ENCODE measurements at regions not wholly inside any gene's neighbourhood (a gene's known extent, or its start where the extent isn't known, plus 50 kb on each side); places are given as distances from the start of the nearest gene placed in this dataset.
"Not testable (repeated sequence)": the region's sequence is repeated elsewhere in the genome, so short reads cannot be mapped to it uniquely, and the experiment has no call there.

DNA sequence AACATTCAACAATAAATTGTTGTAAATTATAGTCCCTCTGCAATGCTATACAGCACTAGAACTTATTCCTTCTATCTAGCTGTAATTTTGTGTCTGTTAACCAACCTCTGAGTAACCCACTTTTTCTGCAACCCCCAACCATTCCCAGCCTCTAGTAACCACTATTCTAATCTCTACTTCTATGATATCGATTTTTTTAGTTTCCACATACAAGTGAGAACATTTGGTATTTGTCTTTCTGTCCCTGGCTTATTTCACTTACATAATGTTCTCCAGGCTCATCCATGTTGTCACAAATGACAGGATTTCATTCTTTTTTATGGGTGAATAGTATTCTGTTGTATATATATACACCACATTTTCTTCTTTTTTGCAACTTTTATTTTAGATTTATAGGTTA, 147.6 kb downstream of the MAIP1 start:
- no peak for DNase-seq

DNA sequence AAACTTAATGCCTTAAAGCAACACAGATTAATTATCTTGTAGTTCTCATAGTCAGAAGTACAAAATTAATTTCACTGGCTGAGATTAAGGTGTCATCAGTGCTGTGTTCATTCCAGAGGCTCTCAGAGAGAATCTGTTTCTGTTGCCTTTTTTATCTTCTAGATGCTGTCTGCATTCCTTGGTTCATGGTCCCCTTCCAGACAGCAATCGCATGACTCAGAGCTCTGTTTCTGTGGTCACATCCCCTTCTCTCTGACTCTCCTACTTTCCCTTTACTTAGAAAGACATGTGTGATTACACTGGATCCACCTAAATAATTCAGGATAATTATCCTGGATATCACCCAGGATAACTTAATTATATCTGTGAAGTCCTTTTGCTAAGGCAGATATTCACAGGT, 148.6 kb downstream of the MAIP1 start:
- no peak for DNase-seq

DNA sequence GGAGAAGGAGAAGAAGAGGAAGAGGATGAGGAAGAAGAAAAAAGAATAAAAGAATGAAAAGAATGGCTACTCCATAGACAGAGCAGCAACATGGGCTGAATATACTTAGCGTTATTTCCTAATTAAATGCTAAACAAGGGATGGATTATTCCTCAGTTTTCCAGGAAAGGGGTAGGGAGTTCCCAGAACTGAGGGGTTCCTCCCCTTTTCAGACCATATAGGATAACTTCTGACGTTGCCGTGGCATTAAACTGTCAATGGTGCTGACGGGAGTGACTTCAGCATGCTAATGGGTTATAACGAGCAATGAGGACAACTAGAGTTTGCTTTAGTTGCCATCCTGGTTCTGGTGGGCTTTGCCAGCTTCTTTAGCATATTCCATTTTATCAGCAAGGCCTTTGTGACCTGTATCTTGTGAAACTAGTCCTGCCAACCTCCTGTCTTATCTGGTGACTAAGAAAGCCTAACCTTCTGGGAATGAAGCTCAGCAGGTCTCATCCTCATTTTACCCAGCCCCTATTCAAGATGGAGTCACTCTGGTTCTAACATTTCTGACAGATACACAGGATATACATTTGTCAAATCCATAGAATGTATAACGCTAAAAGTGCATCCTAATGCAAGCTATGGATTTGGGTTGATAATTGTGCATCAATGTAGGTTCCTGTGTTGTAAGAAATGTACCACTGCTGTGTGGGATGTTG, 152.3 kb downstream of the MAIP1 start:
- DNase-seq, result no peak

DNA sequence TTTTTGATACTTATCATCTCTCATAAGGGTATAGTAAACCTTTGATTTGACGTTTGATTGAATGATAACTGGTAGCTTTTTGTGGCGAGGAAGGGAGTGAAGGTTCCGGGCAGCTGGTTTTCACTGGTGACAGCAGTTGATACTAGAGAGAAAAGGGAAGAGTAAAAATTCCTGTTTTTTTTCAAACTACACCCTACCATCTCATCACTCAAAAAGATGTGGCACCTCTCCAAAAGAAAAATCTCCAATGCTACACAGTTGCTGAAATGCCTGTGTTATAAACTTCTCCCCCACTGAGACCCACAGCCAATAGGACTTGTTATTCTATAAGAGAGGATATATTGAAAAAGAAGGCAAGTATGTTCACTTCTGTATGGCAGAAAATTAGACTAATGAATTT, 154.0 kb downstream of the MAIP1 start:
- no peak for DNase-seq

DNA sequence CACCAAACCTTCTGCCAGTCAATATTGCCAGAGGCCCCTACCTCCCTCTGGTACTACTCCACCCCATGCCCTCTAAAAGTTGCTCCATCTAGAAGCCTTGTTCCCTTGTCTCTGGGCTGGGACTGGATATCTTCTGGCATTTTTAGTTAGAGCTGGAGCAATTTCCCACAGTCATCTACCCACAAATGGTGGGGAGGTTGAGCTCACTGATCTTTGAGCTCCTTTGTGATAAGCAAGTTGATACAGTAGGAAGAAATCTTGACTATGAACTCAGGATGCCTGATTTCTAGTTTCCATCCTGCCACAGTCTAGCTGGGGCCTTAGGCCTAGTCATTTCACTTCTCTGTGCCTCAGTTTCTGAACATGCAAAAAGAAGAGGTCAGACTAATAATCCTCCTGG, 155.0 kb downstream of the MAIP1 start:
- no peak for DNase-seq

DNA sequence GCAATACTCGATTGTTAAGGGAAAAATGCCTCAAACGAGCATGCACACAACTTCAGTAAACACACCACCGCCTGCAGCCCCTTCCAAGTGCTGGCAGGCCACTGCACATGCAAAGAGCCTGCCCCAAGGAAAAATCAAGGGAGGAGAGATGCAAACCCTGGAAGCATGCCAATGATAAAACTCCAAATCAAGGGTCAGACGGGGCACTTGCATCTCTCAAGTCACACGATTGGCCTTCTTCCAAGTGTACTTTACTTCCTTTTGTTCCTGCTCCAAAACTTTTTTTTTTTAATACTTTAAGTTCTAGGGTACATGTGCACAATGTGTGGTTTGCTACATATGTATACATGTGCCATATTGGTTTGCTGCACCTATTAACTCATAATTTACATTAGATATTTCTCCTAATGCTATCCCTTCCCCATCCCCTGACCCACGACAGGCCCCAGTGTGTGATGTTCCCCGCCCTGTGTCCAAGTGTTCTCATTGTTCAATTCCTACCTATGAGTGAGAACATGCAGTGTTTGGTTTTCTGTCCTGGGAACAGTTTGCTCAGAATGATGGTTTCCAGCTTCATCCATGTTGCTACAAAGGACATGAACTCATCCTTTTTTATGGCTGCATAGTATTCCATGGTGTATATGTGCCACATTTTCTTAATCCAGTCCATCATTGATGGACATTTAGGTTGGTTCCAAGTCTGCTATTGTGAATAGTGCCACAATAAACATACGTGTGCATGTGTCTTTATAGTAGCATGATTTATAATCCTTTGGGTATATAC, 157.8 kb downstream of the MAIP1 start:
- not testable (repeated sequence) for DNase-seq

DNA sequence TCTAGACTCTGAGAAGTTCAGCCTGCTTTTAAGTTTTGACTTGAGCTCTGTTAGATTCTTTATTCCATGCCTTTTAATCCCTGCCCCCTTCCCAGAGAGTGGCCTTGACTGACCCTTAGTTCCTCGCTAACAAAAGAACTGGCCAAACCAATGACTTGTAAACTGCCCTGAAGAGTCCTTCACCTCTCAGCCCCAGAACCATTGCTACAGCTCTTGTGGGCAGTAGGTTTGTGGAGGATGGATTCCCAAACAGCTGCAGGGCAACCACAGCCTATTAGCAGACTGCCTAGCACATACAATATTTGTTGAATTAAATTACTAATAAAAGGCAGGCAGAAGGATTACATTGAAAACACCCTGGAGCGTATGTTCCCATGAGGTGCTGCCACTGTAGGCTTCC, 163.9 kb downstream of the MAIP1 start:
- DNase-seq, result no peak

DNA sequence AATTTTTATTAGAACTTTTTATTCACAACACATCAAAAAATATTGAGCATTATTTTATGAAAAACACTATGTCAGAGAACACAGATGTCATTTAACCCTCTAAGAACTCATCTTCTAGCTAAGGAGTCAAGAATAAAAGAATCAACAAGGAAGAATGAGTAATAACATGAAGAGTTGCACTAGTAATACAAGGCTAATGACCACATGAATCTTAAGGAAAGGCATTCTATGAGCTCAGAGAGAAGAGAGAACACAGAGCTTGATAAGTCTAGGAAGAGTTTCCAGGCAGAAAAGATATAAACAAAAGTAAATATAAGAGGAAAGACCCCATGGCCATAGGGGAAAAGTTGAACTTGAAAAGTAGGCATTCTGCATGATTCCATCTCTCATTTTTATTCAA, 166.5 kb downstream of the MAIP1 start:
- DNase-seq, result no peak

DNA sequence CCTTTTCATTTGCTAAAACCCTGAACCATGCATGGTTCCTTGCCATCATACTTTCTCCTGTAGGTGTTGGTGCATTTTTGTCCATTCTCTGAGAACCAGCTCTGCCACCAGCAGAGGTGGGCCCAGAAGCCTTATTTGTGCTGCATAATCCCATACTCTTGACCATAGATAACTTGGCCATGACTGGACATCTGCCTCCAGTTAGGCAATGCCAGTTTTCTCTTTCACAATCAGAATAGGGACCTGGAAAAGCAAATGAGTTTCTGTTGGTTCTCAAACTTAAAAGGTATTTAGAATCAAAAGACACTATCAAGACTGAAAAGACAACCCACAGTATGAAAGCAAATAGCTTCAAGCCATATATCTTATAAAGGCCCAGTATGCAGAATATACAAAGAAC, 167.3 kb downstream of the MAIP1 start:
- no peak for DNase-seq

DNA sequence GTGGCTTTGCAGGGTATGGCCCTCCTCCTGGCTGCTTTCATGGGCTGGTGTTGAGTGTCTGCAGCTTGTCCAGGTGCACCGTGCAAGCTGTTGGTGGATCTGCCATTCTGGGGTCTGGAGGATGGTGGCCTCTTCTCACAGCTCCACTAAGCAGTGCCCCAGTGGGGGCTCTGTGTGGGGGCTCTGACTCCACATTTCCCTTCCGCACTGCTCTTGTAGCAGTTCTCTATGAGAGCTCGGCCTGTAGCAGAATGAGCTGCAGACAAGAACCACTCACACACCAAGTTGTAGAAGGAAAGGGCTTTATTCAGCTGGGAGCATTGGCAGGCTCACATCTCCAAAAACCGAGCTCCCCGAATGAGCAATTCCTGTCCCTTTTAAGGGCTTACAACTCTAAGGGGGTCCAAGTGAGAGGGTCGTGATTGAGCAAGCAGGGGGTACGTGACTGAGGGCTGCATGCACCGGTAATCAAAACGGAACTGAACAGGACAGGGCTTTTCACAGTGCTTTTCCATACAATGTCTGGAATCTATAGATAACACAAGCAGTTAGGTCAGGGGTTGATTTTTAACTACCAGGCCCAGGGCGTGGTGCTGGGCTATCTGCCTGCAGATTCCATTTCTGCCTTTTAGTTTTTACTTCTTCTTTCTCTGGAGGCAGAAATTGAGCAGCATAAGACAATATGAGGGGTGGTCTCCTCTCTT, 169.4 kb downstream of the MAIP1 start:
- DNase-seq, result not testable (repeated sequence)

DNA sequence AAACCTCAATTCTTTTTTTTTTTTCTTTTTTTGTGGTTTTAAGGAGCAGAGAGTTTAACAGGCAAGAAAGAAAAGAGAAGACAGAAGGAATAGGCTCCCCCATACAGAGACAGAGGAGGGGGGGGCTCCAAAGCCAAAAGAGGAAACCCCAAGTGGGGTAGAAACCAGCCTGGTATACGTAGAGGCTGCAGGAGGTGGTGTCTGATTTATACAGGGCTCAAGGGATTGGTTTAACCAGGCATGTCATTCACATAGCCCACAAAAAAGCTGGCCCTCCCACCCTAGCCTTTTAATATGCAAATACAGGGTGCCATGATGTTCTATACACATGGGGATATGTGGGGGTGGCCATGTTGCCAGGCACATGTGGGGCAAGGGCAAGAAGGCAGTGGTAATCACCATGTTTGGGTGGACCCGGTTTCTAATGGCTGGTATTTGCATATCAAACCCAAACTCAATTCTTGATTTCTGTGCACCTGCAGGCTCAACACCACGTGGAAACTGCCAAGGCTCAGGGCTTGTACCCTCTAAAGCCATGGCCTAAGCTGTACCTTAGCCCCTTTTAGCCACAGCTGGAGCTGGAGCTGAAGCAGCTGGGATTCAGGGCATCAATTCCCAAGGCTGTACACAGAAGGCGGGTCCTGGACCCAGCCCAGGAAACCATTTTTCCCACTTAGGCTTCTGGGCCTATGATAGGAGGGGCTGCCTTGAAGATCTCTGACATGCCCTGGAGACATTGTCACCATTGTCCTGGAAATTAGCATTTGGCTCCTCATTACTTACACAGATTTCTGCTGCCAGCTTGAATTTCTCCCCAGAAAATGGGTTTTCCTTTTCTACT, 170.3 kb downstream of the MAIP1 start:
- no peak for DNase-seq

DNA sequence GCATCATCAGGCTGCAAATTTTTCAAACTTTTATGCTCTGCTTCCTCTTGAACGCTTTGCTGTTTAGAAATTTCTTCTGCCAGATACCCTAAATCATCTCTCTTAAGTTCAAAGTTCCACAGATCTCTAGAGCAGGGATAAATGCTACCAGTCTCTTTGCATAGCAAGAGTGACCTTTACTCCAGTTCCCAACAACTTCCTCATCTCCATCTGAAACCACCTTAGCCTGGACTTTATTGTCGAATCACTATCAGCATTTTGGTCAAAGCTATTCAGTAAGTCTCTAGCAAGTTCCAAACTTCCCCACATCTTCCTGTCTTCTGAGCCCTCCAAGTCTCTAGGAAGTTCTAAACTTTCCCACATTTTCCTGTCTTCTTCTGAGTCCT, 170.9 kb downstream of the MAIP1 start:
- not testable (repeated sequence) for DNase-seq

DNA sequence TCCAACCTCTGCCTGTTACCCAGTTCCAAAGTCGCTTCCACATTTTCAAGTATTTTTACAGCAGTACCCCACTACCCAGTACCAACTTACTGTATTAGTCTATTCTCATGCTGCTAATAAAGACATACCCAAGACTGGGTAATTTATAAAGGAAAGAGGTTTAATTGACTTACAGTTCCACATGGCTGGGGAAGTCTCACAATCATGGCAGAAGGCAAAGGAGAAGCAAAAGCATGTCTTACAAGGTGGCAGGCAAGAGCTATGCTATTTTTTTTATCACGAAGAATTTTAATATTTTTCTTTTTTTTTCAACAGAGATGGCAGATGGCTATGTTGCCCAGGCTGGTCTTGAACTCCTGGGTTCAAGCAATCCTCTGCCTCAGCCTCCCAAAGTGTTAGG, 171.3 kb downstream of the MAIP1 start:
- DNase-seq, result not testable (repeated sequence)

DNA sequence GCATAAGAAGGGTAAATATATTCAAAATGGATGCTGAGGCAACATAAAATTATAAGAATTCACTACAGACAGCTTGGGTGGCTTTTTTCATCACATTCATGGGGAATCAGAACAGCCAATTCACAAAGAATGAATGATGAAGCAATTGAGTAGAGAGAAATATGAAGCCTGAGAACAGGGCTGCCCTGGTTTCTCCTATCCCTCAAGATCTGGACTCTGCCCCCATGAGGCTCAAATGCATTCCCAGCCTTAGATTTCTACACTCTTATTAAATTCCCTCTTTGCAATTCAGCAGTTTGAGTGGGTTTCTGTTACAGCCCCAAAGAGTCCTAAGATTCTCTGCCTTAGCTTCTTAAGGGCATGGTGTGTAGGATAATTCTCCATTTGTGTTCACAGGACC, 172.5 kb downstream of the MAIP1 start:
- peak; percentile 39 for DNase-seq

DNA sequence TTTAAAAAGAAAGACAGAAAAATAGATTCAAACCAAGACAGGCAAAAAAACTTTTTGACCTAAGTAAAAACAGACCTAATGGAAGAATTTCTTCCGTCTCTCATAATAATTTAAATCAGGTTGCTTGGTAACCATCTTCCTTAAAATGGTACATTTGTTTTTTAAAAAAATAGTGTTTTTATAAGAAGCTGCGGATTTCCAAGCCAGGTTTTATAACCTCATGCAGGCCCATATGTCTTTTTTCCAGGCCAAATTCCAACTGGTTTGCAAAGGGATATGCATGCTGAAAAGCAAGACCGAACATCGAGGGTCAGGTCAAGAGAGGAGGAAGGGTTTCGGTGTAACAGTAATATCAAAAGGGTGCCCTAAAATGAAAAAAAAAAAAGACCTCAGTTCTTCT, 172.9 kb downstream of the MAIP1 start:
- DNase-seq, result peak; percentile 39

DNA sequence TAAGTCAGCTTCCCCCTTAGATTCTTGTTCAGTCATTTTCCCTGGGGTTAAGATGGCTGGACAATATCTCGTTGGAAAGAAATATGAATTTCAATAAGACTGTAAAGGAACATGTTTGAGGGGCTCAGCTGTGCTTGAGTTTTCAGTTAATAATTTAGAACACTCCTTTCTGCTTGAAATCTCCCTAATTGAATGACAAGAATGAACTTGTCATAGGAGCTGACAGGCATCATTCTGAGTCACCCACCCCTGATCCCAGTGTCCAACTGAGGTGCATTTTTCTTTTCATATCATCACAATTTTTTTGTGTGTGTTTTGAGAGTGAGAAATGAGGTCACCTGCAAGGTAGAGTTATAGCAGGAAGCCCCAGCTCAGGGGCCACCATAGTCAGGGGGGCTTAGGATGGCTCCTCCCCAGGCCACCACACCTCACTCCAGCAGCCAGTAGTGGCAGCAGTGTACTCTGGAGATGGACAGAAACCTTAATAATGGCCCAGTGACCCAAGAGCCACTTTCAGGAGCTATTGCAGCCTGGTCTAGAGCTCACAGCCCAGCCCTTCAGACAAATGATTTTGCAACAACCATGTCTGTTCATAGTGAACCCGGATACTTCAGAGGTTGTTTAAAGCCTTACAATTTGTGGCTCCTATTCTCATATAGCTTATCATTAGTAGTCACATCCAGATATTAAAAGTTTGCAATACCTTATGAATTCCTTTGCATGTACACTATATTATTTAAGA, 174.5 kb downstream of the MAIP1 start:
- no peak for DNase-seq

DNA sequence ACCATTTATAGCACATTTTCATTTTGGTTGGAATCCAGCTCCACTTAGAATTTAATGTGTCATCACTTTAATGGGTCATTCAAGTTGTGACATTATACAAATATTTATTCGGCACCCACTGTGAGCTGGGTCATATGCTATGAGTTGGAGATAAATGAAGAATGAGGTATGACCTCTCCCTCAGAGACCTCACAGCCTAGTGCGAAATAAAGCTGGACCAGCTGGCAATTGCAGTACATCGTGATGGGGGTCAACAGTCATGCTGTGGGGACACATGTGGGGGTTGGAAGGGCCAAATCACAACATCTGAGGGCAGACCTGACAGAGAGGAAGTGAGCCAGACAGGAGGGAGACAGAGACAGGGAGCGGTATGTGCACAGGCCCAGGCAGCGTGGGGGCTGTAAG, 175.4 kb downstream of the MAIP1 start:
- no peak for DNase-seq

DNA sequence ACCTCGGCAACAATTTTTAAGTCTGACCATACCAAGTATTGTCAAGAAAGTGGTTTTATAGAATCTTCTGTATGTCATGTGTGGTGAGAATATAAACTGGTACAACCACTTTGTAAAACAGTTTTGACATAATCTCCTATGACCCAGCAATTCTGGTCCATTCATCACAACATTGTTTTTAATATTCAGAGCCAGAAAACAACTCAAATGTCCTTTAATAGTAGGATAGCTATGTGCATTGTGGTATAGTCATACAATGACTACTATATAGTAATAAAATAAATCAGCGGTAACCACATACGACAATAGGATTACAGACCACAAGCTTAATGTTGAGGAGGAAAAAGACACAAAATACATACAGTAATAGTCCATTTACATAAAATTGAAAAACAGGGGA, 175.2 kb upstream of the SPATS2L start:
- DNase-seq, result no peak

DNA sequence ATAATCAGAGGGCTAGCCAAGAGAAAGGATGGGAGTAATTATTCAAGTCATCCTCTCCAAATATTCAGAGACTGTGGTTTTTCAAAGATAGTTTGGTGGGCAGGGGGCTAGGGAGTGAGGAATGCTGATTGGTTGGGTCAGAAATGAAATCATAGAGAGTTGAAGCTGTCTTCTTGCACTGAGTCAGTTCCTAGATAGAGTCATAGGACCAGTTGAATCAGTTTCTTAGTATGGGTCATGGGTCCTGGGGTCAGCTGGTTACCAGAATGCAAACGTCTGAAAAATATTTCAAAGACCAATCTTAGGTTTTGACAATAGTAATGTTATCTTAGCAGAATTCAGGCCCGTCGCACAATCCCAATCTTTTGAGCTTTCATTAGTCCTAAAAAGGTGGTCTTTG, 171.4 kb upstream of the SPATS2L start:
- DNase-seq, result no peak

DNA sequence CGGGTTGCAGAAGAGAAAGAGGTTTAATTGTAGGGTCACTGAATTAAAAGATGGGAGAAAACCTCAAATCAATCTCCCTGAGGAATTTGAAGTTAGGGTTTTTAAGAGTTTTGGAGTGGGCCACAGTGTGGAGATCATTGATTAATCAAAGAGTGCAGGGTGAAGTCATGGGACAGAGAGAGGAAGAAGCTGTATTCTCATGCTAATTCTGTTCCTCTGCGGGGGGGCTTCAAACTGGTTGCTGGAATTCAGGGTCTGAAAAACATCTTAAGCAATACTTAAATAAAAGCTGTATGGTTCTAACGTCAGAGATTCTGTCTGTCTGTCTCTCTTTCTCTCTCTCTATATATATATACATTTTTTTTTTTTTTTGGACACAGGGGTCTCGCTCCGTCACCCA, 169.8 kb upstream of the SPATS2L start:
- no peak for DNase-seq

DNA sequence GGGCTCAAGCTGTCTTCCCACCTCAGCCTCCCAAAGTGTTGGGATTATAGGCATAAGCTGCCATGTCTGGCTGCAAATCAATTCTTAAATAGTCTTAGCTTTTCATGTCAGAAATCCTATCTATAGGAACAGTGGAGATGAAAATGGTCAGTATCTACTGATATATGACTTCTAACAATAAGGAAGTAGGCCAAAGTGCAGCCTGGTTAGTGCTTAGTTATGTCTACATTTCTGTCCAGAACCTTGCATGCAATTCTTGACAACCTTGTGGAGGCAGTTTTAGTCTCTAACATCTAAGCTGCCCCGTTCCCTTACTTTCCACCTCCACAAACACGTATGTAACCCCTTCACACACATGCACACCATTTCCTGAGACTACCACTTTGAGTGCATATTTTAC, 169.2 kb upstream of the SPATS2L start:
- DNase-seq, result no peak

DNA sequence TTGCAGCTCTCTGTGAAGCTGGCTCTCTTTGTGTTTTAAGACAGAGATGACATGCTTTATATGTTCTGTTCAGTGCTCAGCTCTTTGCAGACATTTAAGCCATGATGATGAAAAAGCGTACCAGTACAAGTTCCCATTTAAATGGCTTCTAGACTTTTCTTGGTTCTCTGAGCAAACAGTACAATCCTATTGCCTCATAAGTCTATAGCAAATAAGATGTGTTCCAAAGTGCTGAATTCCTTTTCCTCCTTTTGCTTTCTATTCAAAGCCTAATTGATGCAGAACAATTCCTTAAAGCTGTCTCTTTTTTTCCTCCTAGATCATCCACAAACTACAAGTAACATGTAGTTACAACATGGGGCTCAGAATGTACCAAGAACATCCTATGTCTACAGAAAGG, 168.8 kb upstream of the SPATS2L start:
- DNase-seq, result no peak

Measured in skin of body (tissue), 1 donor.